IMR-90 (cell line): ENCODE measurements at regions not wholly inside any gene's neighbourhood (a gene's known extent, or its start where the extent isn't known, plus 50 kb on each side); places are given as distances from the start of the nearest gene placed in this dataset.

ENCODE experiments used
- ATAC-seq: fragments of 200-7000 bp; cut with Tn5 transposase; 2 replicates; pipeline ENCODE4 v1.9.1; 2020; ENCODE audit warnings: low read depth, mild to moderate bottlenecking, moderate library complexity
- BruUV-seq: library from RNA; stranded (reverse); fragments of 400-500 nt; replicated peaks from 2 replicates; lab custom pipeline; 2021; lab: Mats Ljungman, UMichigan
- CTCF ChIA-PET: fragments of 300-600 bp; formaldehyde crosslinking; extraction: SDS; loops from one replicate; lab custom pipeline; 2021; ENCODE audit warnings: antibody characterized with exemption; lab: Yijun Ruan, JAX
- POLR2A ChIA-PET: fragments of 300-600 bp; sonication (Branson Sonifier 250); formaldehyde crosslinking; loops from one replicate; lab custom pipeline; 2022; ENCODE audit warnings: antibody characterized with exemption; ENCODE audit not compliant: unreplicated experiment; lab: Charles Lee
- DNase-seq: peaks from one replicate; pipeline ENCODE4 v3.0.0; 2013
- H2AFZ ChIP-seq: replicated peaks from 2 replicates; pipeline ENCODE3; 2013; ENCODE audit warnings: low read length, mild to moderate bottlenecking; ENCODE audit not compliant: poor library complexity
- H2AK5ac ChIP-seq: 2 replicates; pipeline ENCODE4 v1.6.1; 2013; ENCODE audit warnings: low read depth, low read length, inconsistent platforms
- H2AK9ac ChIP-seq: replicated peaks from 2 replicates; pipeline ENCODE3; 2013; ENCODE audit warnings: mild to moderate bottlenecking, low read depth, low read length, moderate library complexity; ENCODE audit not compliant: poor library complexity
- H2BK120ac ChIP-seq: 2 replicates; pipeline ENCODE4 v1.6.1; 2013; ENCODE audit warnings: low read depth, low read length, inconsistent platforms
- H2BK15ac ChIP-seq: 3 replicates; pipeline ENCODE4 v1.6.1; 2013; ENCODE audit warnings: low read depth, low read length, inconsistent platforms
- H2BK20ac ChIP-seq: 2 replicates; pipeline ENCODE4 v1.6.1; 2013; ENCODE audit warnings: low read depth, mild to moderate bottlenecking, inconsistent platforms, low read length, moderate library complexity
- H2BK5ac ChIP-seq: 2 replicates; pipeline ENCODE4 v1.6.1; 2013; ENCODE audit warnings: mild to moderate bottlenecking, low read depth, low read length, inconsistent platforms; ENCODE audit not compliant: poor library complexity, severe bottlenecking
- H3K14ac ChIP-seq: replicated peaks from 2 replicates; pipeline ENCODE4 v1.6.1; 2013; ENCODE audit warnings: low read depth, low read length, inconsistent platforms
- H3K18ac ChIP-seq: 2 replicates; pipeline ENCODE4 v1.6.1; 2013; ENCODE audit warnings: low read depth, low read length, control low read depth
- H3K23ac ChIP-seq: 2 replicates; pipeline ENCODE4 v1.6.1; 2013; ENCODE audit warnings: low read depth, low read length, inconsistent platforms
- H3K27ac ChIP-seq: 2 replicates; pipeline ENCODE4 v1.5.1; 2013; ENCODE audit warnings: mild to moderate bottlenecking, control low read depth, low read length; ENCODE audit not compliant: insufficient read depth
- H3K27me3 ChIP-seq: 2 replicates; pipeline ENCODE4 v1.6.1; 2013; ENCODE audit warnings: low read length; ENCODE audit not compliant: control insufficient read depth, insufficient read depth
- H3K36me3 ChIP-seq: 2 replicates; pipeline ENCODE4 v1.6.1; 2013; ENCODE audit warnings: low read length, mixed read lengths; ENCODE audit not compliant: control insufficient read depth, insufficient read depth
- H3K4ac ChIP-seq: 2 replicates; pipeline ENCODE4 v1.6.1; 2013; ENCODE audit warnings: low read depth, low read length, inconsistent platforms
- H3K4me1 ChIP-seq: 2 replicates; pipeline ENCODE4 v1.6.1; 2013; ENCODE audit warnings: low read length, mixed read lengths; ENCODE audit not compliant: control insufficient read depth, insufficient read depth
- H3K4me2 ChIP-seq: 2 replicates; pipeline ENCODE4 v1.6.1; 2013; ENCODE audit warnings: low read depth, mild to moderate bottlenecking, control low read depth, low read length, moderate library complexity
- H3K4me3 ChIP-seq: 2 replicates; pipeline ENCODE4 v1.5.1; 2013; ENCODE audit warnings: low read depth, mild to moderate bottlenecking, control low read depth, low read length, moderate library complexity; ENCODE audit not compliant: insufficient read depth
- H3K56ac ChIP-seq: 2 replicates; pipeline ENCODE4 v1.6.1; 2013; ENCODE audit warnings: low read length, inconsistent platforms; ENCODE audit not compliant: insufficient read depth; ENCODE audit errors: extremely low read depth
- H3K79me1 ChIP-seq, 2 experiments: 2 replicates each; pipeline ENCODE4 v1.6.1; 2013; ENCODE audit warnings: low read length in 2 of 2, inconsistent platforms in 1 of 2, low read depth in 1 of 2
- H3K9ac ChIP-seq: 2 replicates; pipeline ENCODE4 v1.6.1; 2013; ENCODE audit warnings: low read depth, low read length, control low read depth
- H3K9me1 ChIP-seq: 2 replicates; pipeline ENCODE4 v1.6.1; 2013; ENCODE audit warnings: low read length, inconsistent platforms; ENCODE audit not compliant: insufficient read depth
- H3K9me3 ChIP-seq: 2 replicates; pipeline ENCODE4 v1.6.1; 2013; ENCODE audit warnings: low read length; ENCODE audit not compliant: control insufficient read depth, insufficient read depth
- H4K20me1 ChIP-seq: 2 replicates; pipeline ENCODE4 v1.6.1; 2013; ENCODE audit warnings: low read length, inconsistent platforms; ENCODE audit not compliant: insufficient read depth
- H4K5ac ChIP-seq: 2 replicates; pipeline ENCODE4 v1.6.1; 2013; ENCODE audit warnings: mild to moderate bottlenecking, low read depth, low read length, control low read depth
- H4K8ac ChIP-seq, 2 experiments: 2 replicates each; pipeline ENCODE4 v1.6.1; 2013; ENCODE audit warnings: low read depth in 2 of 2, low read length in 2 of 2, control low read depth in 1 of 2, inconsistent platforms in 1 of 2
- H4K91ac ChIP-seq: 2 replicates; pipeline ENCODE4 v1.6.1; 2013; ENCODE audit warnings: low read depth, low read length, inconsistent platforms; ENCODE audit not compliant: insufficient read depth
- BHLHE40 ChIP-seq: fragments of 150-350 bp; IDR thresholded peaks from 2 replicates; pipeline ENCODE4 v1.6.1; 2016; ENCODE audit warnings: mild to moderate bottlenecking, low read depth, low read length
- CEBPB ChIP-seq: IDR thresholded peaks from 2 replicates; pipeline ENCODE4 v1.6.1; 2012; ENCODE audit warnings: low read depth, low read length, improper control_type of control experiment
- CHD1 ChIP-seq: IDR thresholded peaks from 2 replicates; pipeline ENCODE4 v1.6.1; 2012; ENCODE audit warnings: low read depth, low read length, improper control_type of control experiment
- CTCF ChIP-seq: conservative IDR thresholded peaks from 2 replicates; pipeline ENCODE4 v1.5.1; 2012; ENCODE audit warnings: mild to moderate bottlenecking, low read depth, low read length, improper control_type of control experiment
- FOS ChIP-seq: fragments of 150-350 bp; IDR thresholded peaks from 2 replicates; pipeline ENCODE4 v1.6.1; 2016; ENCODE audit warnings: low read depth, low read length
- NFE2L2 ChIP-seq: fragments of 150-350 bp; IDR thresholded peaks from 2 replicates; pipeline ENCODE4 v1.6.1; 2016; ENCODE audit warnings: low read depth, mild to moderate bottlenecking, low read length
- RAD21 ChIP-seq: IDR thresholded peaks from 2 replicates; pipeline ENCODE4 v1.6.1; 2012; ENCODE audit warnings: low read length, improper control_type of control experiment
- SMC3 ChIP-seq: fragments of 150-350 bp; IDR thresholded peaks from 2 replicates; pipeline ENCODE4 v1.6.1; 2016; ENCODE audit warnings: low read depth, mild to moderate bottlenecking, antibody characterized with exemption, low read length, moderate library complexity
- WGBS, 2 experiments: methylation state at CpG; one replicate each; pipeline versions ENCODE4 v1.1.5 to v1.1.7; 2013; ENCODE audit warnings: missing lambda C conversion rate in 2 of 2; ENCODE audit not compliant: insufficient read length in 1 of 2; ENCODE audit errors: extremely low coverage in 2 of 2; 5-methylcytosine and 5-hydroxymethylcytosine counted together
- dilution Hi-C: fragments of 300-500 bp; cut with HindIII; formaldehyde crosslinking; loops from one replicate; pipeline ENCODE4 v1.14.3; 2018; ENCODE audit warnings: low sequenced_read_pairs; ENCODE audit not compliant: unreplicated experiment
- in situ Hi-C: fragments of 300-500 bp; cut with MboI; formaldehyde crosslinking; loops from 3 replicates; pipeline ENCODE4 v1.14.3; 2019; ENCODE audit warnings: low sequenced_read_pairs, inconsistent platforms, mixed read lengths
- intact Hi-C: fragments of 100-400 bp; cut with micrococcal nuclease; formaldehyde crosslinking; loops from 2 replicates; pipeline ENCODE4 v1.10.0; 2022
- TF ChIP-seq, protein P1 (sequence below): fragments of 150-350 bp; IDR thresholded peaks from 2 replicates; pipeline ENCODE4 v1.6.1; 2016; ENCODE audit warnings: low read depth, mild to moderate bottlenecking, low read length, moderate library complexity, borderline replicate concordance

DNA sequence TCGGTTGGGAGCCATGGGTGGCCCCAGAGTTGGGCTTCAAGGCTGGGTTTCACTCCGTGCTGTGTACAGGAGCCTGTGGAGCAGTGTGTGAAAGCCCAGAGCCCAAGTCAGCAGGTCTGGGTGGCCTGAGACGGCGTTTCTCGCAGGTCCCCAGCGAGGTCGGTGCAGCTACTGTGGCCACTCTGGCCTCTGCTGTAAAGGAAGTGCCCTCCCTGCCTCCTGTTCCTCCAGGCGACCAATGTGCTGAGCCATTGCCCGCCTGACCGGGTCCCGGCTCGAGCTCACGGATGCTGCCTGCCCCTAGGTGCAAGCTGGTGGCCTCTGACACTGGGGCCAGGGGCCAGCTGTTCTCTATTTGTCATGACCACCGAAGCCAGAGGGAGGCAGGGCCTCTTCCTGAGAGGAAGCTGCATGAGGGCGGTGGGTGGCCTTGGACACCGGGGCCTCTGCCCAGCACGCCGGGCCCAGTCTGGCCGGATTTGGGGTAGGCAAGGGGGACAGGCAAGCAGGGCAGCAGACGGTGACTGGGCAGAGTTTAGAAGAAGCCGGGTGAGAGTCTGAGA, 170.9 kb downstream of the IRF8 start:
- H2AK5ac ChIP-seq = no peak overlapping the region
- H2BK20ac ChIP-seq = no peak overlapping the region
- H3K36me3 ChIP-seq = no peaks in the 10 kb centered on the region
- no peak overlapping the region for H3K56ac ChIP-seq
- ATAC-seq = no peak
- H3K4me3 ChIP-seq = no peak overlapping the region
- intact Hi-C loops = loop anchor here (5.0 to 10.0 kb wide), 2 partner anchors 295 to 387 kb away; no protein-coding TSS in a partner anchor
- no peak overlapping the region for H2AFZ ChIP-seq
- no peak overlapping the region for H4K5ac ChIP-seq
- H3K4me2 ChIP-seq = no peak overlapping the region
- H3K79me1 ChIP-seq = peaks cover 6 to 18% of the 10 kb centered on the region in 2 experiments; a peak in 3 of 4 replicates
- H3K9me3 ChIP-seq = no peaks in the 10 kb centered on the region
- no peak overlapping the region for H3K23ac ChIP-seq
- no peak overlapping the region for H3K27ac ChIP-seq
- H4K20me1 ChIP-seq = no peaks in the 10 kb centered on the region
- 91% methylated on average over 7 of the region's 21 CpGs; no CpG with 5 or more reads in 1 of the 2 experiments for WGBS, 2 experiments
- no peak overlapping the region for H4K8ac ChIP-seq
- H3K27me3 ChIP-seq = no peaks in the 10 kb centered on the region
- H3K14ac ChIP-seq = no peak overlapping the region
- H2BK120ac ChIP-seq = no peak overlapping the region
- H3K9me1 ChIP-seq = peaks cover 12% of the 10 kb centered on the region
- no peak overlapping the region for H2BK5ac ChIP-seq
- H3K4me1 ChIP-seq = peaks cover 9% of the 10 kb centered on the region
- H4K91ac ChIP-seq = no peak overlapping the region
- H3K9ac ChIP-seq = no peak overlapping the region
- DNase-seq = no peak
- H2BK15ac ChIP-seq = no peak overlapping the region
- BruUV-seq = no TSS peak
- H3K18ac ChIP-seq = no peak overlapping the region
- in situ Hi-C loops = loop anchor here (5.0 to 10.0 kb wide), 3 partner anchors 155 to 447 kb away; no protein-coding TSS in a partner anchor
- no peak overlapping the region for H3K4ac ChIP-seq
- TF ChIP-seq NFE2L2 (no peak), RAD21 (no peak), CHD1 (no peak), CEBPB (no peak), SMC3 (no peak), BHLHE40 (no peak), FOS (no peak), CTCF (no peak)
- TF ChIP-seq, protein P1, sequence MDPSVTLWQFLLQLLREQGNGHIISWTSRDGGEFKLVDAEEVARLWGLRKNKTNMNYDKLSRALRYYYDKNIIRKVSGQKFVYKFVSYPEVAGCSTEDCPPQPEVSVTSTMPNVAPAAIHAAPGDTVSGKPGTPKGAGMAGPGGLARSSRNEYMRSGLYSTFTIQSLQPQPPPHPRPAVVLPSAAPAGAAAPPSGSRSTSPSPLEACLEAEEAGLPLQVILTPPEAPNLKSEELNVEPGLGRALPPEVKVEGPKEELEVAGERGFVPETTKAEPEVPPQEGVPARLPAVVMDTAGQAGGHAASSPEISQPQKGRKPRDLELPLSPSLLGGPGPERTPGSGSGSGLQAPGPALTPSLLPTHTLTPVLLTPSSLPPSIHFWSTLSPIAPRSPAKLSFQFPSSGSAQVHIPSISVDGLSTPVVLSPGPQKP = no peak
- ChIA-PET POLR2A (no interaction called here), CTCF (interaction anchor here (1.1 kb wide), 1 partner anchor 448 kb away, joined by 5 read pairs; no protein-coding TSS in a partner anchor)
- dilution Hi-C loops = no loop called here
- H2AK9ac ChIP-seq = no peak overlapping the region
